AG04449 (cell line): ENCODE measurements at regions not wholly inside any gene's neighbourhood (a gene's known extent, or its start where the extent isn't known, plus 50 kb on each side); places are given as distances from the start of the nearest gene placed in this dataset.

Experiments
- CTCF ChIA-PET: fragments of 350-600 bp; formaldehyde crosslinking; extraction: SDS; loops from one replicate; lab custom pipeline; 2021; ENCODE audit warnings: antibody characterized with exemption; lab: Yijun Ruan, JAX
- POLR2A ChIA-PET: fragments of 400-600, 350-600 bp; formaldehyde crosslinking; extraction: SDS; loops from one replicate; lab custom pipeline; 2020; ENCODE audit warnings: antibody characterized with exemption, inconsistent platforms; lab: Yijun Ruan, JAX
- DNase-seq: peaks from one replicate; pipeline ENCODE4 v3.0.0-alpha.2; 2010; ENCODE audit warnings: low read depth, low spot score
- H3K4me3 ChIP-seq: 2 replicates; pipeline ENCODE4 v1.5.1; 2011; ENCODE audit warnings: low read depth, mild to moderate bottlenecking, control low read depth, low read length
- CTCF ChIP-seq: IDR thresholded peaks from one replicate; pipeline ENCODE4 v1.5.1; 2011; ENCODE audit warnings: mild to moderate bottlenecking, moderate library complexity, low read length, control low read depth, inconsistent platforms; ENCODE audit not compliant: insufficient read depth; ENCODE audit errors: missing control alignments

- CTCF ChIA-PET, result no interaction called here
Observed at GRCh38 chr9:117970276-117971050, 266.3 kb downstream of the TLR4 start.

DNA sequence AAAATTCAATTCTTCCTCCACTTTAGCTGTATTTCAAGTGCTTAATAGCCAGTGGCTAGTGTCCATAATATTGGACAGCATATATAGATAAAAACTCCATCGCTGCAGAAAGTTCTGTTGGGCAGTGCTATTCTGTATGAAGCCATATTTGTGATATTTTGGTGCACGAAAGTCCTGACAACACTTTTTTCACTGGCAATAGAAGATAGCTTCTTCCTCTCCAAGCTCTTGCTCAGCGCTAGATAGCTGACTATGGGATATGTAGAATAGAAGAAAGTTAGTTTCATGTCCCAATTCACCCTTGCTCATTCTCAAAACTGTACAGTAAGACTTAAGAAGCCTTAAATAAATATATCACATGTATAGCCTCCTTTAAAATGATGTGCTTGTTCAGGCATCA, 269.9 kb downstream of the TLR4 start:
- DNase-seq, result no peak
- TF ChIP-seq CTCF, result no peak
- H3K4me3 ChIP-seq, result no peak overlapping the region
- ChIA-PET CTCF (no interaction called here), POLR2A (no interaction called here)

More at GRCh38 chr9:117970276-117971050, 266.3 kb downstream of the TLR4 start:
- H3K4me3 ChIP-seq, result no peak overlapping the region
- DNase-seq, result no peak
- POLR2A ChIA-PET, result no interaction called here
- no peak for TF ChIP-seq CTCF

DNA sequence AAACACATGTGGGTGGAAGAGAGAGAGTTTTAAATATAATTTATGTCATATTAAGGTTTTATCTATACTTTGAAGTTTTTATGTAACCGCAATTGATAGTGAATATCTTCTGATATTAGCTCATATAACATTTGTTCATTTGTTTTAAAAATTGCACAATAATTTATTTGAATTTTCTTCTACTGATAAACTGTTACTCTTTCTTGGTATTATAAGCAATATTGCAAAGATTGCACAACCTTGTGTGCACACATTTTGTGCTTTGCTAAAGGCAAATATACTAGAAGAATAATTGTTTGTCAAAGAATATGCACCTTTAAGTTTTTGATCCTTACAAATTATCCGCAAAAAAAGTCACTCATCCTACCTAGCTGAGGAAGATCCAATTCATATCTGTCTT, 275.7 kb downstream of the TLR4 start:
- ChIA-PET POLR2A (no interaction called here), CTCF (no interaction called here)
- DNase-seq, result no peak
- H3K4me3 ChIP-seq, result no peak overlapping the region
- no peak for TF ChIP-seq CTCF

DNA sequence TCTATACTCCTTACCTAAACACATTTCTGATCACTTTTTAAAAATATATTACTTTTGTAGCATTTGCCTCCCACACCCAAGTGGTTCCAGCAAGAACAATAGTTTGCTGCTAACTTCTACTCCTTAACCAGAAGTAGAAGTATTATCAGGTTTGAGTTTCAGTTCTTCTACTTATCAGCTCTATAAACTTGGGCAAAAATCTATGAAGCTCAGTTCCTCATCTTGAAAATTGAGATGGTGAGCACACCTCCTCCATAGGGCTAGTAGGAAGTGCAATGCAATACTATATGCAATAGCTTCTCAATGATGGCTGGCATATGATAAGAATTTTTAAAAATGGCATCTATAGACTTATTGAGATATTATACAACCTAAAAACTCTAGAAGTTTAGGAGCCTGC, 283.7 kb downstream of the TLR4 start:
- ChIA-PET POLR2A (no interaction called here), CTCF (no interaction called here)
- H3K4me3 ChIP-seq, result no peak overlapping the region
- no peak for DNase-seq
- no peak for TF ChIP-seq CTCF

GRCh38 chr9:117992006-117992405, 287.8 kb downstream of the TLR4 start:
- no peak overlapping the region for H3K4me3 ChIP-seq
- POLR2A ChIA-PET, result no interaction called here
- no peak for TF ChIP-seq CTCF
- CTCF ChIA-PET, result no interaction called here
- no peak for DNase-seq

GRCh38 chr9:118000581-118000980, 296.4 kb downstream of the TLR4 start:
- POLR2A ChIA-PET, result no interaction called here
- TF ChIP-seq CTCF, result no peak
- CTCF ChIA-PET, result no interaction called here

More at GRCh38 chr9:118000581-118000980, 296.4 kb downstream of the TLR4 start:
- no peak for DNase-seq
- H3K4me3 ChIP-seq, result no peak overlapping the region
